Inflammatory macrophage treated with lipopolysaccharide for 4 hours (primary cell): ENCODE measurements at regions not wholly inside any gene's neighbourhood (a gene's known extent, or its start where the extent isn't known, plus 50 kb on each side); places are given as distances from the start of the nearest gene placed in this dataset.
"Not testable (repeated sequence)": the region's sequence is repeated elsewhere in the genome, so short reads cannot be mapped to it uniquely, and the experiment has no call there.

ENCODE experiments used
- DNase-seq: peaks from one replicate; pipeline ENCODE4 v3.0.0-alpha.2; 2020

DNA sequence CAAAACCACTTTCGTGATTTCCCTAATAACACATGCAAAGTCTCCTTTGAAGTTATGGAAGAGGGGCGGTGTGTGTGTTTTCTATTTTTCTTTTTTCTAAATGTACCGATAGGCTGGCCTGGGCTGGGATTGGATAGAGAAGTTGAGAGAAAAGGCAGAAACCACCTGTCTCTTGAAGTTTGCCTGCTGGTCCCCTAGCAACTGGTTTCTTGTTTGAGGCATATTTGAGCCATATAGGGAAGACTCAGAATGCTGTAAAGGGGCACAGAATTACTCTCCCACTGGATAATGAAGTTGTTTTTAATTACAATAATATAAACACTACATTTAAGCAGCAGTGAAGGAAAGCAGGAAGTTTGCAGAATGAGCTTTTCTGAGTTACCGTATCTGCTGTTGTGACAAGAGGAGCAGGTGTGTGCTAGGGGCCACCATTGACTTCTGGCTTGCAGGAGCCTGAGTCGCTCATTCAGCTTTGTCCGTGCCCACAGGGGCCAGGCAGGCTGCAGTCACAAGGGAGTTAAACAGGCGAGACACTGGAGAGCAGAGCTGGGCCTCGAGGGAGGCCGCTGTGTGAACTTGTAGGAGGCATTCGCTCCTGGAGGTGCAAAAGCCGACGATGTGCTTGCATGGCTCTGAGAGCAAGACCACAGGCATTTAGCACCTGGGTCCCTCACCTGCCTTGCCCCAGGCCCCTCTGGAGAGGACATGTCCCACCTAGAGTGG, 173.8 kb upstream of the RGS6 start:
- DNase-seq, result no peak

DNA sequence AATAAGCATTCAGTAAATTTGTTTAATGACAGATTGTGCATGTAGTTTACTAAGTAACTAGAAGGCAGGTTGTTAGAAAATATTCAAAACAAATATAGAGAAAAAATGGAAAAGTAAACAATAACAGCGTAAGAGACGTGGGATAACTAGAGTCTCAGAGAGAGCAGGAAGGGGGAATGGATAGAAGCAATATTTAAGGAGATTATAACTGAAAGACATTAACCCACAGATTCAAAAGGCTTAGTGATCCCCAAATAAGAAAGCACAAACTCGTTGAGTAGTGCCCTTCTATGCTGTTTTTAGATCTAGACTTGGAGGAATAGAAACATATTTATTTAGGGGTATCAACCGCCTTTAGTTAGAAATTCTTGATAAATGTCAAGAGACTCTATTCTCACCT, 169.7 kb upstream of the RGS6 start:
- DNase-seq, result no peak

DNA sequence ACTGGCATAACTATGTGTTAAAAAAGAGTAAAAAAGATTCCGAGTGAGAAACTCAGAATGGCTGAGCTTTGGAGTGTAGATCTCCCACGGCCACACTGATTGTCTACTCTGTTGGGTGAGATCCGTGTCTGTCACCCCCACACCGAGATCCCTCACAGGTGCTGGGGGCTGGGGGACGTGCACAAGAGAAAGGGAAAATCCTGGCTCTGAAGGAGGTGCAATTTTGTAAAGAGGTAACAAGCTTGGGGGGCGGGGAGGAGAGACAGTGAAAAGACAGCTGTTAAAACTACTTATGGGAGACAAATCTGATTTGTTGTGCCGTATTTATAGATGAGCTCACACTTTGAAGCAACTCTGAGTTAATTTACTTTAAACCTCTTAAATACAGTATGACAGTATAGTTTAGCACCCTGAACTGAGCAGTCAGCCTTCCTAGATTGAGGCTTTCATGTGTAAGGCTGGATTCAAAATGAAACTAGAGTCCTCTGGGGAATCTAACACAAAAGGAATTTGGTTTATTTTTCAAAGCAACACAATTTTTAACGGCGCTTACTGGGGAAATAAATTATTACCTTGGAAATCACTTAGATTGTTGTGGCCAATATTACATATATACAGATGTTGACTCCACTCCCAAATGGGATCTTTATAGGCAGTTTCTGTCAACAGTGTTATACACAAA, 167.4 kb upstream of the RGS6 start:
- DNase-seq, result no peak

DNA sequence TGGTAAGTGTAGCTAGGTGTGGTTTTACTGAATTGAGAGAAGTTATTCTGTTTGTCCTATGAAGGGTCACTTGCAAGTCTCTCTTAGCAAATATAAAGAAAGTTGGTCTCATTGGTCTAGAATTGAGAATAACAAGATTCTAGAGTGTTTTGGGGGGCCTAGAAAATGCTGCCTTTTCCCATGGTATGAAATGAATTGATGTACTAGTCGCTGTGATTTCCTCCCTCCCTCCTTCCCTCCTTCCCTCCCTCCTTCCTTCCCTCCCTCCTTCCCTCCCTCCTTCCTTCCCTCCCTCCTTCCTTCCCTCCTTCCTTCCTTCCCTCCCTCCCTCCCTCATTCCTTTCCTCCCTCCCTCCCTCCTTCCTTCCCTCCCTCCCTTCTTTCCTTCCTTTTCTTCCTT, 166.7 kb upstream of the RGS6 start:
- no peak for DNase-seq

DNA sequence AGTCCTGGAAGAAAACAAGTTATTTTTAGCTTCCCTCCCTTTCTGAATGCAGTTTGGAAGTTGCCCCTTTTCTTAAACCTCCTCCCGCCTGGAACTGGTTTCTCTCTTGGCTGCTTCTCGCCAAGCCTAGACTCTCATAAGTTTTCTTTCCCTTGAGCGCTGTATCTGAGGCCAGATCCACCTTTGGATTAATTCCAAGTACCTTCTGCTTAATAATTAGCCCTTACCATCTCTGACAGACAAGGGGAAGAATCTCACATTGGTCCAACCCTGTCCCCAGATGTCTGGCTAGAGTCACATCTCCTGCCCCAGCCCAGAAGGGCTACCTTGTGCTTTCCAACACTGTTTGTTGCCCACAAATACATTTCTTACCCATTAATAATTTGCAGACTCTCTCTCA, 161.8 kb upstream of the RGS6 start:
- DNase-seq, result no peak

DNA sequence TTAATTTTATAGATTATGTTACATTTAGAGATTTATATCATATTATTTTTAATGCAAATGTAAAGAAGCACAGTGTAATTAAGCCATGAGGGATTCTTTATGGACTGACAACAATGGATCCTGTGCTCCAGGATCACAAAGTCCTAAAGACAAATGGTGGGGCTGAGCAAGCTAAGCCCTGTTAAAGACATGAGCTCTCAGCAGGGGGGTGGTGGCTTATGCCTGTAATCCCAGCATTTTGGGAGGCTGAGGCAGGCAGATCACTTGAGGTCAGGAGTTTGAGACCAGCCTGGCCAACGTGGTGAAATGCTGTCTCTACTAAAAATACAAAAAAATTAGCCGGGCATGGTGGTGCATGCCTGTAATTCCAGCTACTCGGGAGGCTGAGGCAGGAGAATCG, 160.8 kb upstream of the RGS6 start:
- not testable (repeated sequence) for DNase-seq

DNA sequence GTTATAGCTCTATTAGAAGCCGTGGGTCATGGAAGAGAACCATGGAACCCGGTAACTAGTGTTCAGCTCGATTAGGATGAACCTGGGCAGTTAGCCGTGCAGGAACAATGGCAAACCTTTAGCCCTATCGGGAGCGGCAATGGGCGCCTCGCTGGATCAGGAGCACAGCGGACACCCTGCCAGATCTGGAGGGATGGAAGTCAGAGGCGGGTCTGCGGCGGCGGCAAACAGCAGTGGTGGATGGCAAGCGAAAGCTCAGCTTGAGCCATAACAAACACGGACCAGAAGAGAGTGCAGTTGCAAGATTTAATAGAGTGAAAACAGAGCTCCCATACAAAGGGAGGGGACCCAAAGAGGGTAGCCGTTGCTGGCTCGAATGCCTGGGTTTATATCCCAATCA, 160.2 kb upstream of the RGS6 start:
- not testable (repeated sequence) for DNase-seq

DNA sequence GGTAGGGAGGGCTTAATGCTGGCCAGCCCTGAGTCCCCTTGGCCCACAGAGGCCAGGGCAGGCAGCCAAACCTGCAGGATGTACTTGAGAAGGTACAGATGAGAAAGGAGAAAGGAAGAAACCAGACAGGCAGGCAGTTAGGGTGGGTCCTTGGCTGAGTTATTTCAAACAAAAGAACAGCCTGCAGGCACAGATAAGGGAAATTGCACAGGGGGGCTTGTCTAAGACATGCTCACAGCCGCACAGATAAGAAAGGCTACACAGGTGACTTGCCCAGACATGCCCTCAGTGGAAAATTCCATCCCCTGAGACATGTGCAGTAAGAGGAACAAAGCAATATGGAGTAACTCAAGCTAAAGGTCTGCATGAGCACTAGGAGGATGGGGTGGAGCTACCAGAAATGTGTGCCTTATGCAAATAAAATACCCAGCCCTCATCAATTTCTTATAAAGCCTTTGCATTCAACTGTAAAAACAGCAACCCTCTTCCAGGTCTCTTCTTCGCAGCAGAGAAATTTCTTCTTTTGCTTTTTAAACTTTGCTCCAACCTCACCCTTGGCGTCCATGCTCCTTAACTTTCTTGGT, 158.2 kb upstream of the RGS6 start:
- DNase-seq, result no peak

DNA sequence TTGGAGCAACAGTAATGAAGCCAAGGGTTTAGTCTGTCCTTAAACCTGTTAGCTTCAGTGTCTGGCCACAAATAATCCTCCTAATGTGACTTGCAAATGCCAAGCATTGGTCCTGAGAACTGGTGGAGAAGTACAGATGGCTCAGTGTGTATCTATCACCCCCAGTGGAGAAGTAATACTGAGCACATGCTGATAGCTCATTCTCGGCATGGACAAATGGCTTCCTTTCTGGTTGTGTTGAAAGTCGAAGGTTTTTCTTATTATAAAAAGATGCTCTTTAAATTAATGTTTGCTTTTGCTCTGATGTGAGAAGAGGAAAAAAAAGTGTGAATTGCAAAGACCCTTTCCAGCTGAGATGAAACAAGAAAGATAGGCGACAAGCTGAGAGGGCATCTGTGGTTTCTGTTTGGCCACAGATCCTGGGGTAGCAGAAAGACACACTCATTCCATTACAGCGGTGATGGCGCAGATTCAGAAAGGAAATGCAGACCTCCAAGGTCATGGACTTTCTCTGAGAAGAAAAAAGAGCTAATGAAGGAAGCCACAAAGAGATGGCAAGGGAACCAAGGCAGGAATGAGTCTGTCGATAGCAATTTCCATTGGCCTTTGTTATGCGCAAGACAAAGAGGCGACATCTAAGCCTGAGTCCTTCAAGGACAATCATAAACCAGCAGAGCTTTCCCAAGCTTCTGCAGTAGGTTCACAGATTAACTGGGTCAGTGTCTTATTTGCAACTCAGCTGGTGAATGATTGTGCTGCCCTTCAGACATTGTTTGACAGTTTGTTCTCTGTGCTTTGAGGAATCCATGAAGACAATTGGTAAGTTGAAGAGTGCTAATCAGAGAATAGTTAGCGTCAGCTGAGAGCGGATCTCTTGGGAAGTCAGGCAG, 155.5 kb upstream of the RGS6 start:
- DNase-seq, result no peak

DNA sequence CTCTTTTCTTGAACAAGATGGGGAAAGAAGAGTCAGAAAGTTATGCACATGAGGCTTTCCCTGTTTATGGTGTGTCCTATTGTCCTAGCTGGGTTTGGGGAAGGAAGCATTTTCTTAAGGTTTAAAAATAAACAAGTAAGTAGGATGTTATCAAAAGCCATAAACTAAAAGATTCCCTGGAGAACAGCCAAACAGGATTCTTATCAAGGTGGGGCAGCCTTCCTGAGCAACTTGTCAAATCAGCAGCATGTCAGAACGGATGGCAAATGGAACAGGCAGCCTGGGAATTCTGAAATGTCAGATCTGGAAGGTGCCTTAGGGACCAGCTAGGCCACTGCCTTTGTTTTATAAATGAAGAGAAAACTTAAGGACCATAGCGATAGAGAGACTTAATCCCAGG, 152.2 kb upstream of the RGS6 start:
- DNase-seq, result no peak

DNA sequence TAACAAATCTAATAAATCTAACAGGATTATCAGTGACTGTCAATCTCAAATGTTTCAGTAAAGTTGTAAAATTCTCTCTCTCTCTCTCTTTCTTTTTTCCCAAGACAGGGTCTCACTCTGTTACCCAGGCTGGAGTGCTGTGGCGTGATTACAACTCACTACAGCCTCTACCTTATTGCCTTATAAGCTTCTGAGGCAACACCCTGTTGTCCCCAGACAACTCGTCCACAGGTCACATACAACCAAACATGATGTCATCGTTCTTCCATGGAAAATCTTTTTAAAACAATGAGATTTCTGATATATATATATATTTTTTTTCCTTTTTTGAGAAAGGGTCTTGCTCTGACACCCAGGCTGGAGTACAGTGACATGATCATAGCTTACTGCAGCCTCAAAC, 151.4 kb upstream of the RGS6 start:
- no peak for DNase-seq

DNA sequence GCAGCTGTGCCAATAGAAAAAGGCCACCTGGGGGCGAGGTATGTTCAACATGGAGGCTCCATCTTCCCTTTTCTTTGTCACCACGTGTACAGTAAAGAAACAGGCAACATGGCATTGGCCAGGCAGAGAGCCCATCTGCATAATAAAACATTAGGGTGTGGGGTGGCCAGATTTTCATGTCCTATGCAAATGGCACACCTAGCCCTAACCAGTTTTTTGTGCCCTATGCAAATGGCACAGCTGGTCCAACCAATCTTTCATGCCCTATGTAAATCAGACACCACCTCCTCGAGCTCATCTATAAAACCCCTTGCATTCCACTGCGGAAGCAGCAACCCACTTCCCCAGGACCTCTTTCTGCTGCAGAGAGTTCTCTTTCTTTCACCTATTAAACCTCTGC, 149.1 kb upstream of the RGS6 start:
- no peak for DNase-seq

DNA sequence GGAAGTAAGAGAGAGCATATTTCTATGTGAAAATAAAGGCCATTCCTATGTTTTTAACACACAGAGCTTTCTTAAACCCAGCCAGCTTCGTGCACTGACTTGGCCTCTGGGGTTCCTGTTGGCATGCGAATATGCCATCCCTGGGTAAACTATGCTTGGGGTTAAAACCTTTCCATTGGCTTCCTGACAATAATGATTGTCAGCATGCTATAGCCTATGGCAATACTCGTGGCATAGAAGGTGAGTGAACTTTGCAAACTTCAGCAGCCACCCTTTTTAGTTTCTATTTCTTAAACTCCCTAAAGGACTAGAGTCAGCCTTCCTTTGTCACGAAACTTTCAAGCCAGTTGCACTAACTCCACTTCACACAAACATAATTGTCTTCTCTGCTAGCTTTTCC, 148.4 kb upstream of the RGS6 start:
- DNase-seq, result no peak

DNA sequence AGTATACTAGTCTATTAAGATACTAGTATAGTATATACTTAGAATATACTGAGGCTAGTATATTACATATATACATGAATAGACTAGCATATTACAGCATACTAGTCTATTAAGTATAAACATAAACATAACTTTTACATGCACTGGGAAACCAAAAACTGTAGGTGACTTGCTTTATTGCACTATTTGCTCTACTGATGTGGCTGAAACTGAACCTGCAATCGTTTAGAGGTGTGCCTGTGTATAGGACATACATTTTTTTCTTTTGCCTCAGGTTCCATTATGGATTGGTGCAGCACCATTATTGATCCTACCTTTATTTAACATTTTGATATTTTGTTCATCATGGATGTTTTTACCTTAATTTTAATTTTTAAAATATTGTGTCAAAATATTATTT, 143.2 kb upstream of the RGS6 start:
- no peak for DNase-seq

DNA sequence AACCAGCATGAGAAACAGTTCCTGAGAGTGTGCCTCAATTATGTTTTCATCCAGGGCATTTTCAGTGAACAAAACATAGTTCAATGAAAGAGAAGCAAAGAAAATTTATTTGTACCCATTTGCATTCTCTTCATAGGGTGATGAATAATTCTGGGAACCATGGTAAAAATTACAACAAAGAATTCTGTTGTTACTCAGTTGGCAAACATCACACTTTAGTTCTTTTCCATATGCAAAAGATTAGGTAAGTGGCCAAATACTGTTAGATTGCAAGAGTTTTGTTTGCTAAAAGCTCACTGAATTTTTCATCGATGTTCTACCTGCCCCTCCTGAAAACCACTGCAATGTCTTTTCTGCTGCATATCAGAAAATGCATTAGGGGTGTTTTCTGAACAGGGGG, 132.4 kb upstream of the RGS6 start:
- DNase-seq, result no peak

DNA sequence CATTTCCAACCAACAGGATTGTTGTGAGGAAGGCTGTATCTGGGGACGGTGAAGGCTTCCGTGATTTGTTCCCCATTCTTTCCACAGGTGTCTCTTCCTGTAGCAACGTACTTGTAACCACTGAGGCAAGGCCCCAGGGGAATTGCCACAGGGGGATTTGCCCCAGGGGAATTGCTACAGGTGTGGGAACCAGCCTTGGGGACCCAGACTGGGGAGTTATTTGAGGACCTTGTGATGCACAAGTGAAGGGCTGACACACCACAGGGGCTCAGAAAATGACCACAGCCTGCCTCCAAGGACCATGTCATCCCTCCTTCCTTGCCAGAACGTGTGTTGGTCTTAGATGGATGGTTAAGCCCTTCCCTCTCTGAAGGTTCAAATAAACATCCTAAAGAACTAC, 131.4 kb upstream of the RGS6 start:
- DNase-seq, result no peak

DNA sequence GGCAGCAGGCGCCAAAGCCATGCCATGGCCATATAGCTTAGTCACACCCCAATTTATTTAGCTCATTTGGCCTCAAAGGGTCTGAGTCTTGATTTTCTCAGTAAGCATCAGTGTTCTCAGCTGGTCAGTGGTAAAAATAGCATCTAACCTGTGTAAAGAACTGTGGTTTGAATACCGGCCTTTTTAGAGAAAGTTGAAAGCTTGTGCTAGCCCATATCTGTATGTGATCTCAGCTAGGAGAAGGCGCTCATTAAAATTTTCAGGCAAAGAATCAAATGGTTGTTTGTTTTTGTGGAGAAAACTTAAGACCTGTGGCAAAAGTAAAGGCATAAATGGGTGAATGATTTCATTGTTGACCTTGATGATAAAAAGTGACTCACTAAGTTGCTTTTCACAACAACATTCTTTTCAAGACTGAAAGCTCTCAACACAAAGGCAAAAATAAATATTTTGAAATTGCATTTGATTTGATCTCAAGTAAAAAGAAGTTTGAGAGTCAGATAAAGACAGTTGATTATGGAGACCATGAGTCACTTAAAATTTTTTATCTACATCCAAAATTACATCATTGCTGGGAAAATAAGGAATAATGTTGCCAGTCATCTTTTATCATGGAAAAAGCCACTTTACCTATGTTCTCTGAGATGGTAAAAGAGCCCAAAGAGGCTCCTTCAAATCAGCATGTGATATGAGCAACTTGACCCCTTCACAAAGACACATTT, 128.5 kb upstream of the RGS6 start:
- DNase-seq, result no peak

DNA sequence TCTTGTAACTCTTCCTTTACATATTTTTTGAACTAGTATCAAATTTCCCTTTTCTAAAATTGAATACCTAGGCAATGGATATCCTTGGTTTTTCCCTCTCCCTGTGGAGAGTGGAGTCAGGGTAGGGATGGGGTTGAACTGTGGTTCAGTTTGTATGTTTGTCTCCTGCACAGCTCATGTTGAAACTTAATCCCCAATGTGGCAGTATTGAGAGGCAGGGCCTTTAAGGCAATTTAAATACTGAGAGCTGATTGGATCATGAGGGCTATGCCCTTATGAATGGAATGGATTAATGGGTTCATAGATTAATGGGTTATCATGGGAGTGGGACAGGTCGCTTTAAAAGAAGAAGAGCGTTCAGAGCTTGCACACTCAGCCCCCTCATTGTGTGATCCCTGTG, 127.2 kb upstream of the RGS6 start:
- no peak for DNase-seq

DNA sequence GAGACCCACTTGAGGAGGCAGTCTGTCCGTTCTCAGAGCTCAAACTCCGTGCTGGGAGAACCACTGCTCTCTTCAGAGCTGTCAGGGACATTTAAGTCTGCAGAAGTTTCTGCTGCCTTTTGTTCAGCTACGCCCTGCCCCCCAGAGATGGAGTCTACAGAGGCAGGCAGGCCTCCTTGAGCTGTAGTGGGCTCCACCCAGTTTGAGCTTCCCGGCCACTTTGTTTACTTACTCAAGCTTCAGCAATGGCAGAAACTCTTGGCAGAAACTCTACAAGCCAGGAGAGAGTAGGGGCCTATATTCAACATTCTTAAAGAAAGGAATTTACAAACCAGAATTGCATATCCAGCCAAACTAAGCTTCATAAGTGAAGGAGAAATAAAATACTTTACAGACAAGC, 125.2 kb upstream of the RGS6 start:
- not testable (repeated sequence) for DNase-seq

DNA sequence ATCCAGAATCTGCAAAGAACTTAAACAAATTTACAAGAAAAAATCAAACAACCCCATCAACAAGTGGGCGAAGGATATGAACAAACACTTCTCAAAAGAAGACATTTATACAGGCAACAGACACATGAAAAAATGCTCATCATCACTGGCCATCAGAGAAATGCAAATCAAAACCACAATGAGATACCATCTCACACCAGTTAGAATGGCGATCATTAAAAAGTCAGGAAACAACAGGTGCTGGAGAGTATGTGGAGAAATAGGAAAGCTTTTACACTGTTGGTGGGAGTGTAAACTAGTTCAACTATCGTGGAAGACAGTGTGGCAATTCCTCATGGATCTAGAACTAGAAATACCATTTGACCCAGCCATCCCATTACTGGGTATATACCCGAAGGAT, 121.4 kb upstream of the RGS6 start:
- not testable (repeated sequence) for DNase-seq

DNA sequence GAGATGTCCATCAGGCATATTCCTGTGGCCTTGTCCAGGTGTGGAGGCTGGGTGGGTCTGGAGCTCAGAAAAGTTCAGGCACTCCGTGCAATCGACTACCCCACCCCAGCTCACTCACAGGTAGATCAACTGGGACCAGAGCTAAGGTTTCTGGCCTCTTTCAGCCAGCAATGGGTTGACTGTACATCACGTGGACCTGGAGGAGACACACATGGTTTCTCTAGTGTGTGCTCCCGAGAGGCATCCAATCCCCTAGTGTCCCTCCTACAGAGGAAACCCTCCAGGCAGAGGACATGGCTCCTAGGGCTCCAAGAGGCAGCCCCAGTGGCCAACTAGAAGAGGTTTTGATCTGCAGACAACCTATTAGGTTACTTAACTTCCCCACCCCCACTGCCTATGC, 119.5 kb upstream of the RGS6 start:
- DNase-seq, result no peak

DNA sequence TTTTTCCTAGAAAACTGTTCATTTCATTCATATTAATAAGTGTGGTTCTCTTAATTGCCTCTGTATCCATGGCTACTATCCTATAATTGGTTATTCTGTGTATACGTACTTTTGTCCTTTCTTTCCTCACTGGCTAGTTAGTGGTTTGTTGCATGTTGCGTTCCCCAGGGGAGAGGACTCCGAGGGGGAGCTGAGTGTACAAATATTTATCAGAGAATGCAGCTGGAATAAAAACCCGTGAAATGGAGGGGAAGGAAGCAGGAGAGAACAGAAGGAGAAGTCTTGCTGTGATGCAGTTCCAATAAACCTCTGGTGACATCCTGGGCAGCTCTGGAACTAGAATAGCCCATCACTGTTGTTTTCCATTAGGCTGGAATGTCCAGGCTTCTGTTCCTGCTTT, 117.1 kb upstream of the RGS6 start:
- no peak for DNase-seq

DNA sequence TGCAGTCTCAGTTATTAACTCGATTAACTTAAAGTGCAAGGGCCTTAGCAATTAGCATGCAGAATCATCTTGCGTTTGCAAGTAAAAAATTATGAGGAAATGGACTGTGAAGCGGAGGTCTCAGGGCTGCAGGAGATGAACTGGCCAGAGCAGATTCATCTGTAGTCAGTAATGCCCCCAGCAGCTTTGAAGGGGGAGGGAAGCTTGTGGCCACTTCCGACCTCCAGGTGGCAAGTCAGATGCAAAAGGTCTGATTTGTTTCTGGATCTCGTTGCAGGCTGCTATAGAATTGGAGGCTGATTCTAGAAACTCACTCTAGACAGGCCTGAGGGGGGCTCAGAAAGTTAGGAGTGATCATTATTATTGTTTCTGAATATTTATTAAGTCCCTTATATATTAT, 107.4 kb upstream of the RGS6 start:
- no peak for DNase-seq
